ENCODE measurements at regions not wholly inside any gene's neighbourhood (a gene's known extent, or its start where the extent isn't known, plus 50 kb on each side); places are given as distances from the start of the nearest gene placed in this dataset.
"Not testable (repeated sequence)": the region's sequence is repeated elsewhere in the genome, so short reads cannot be mapped to it uniquely, and the experiment has no call there.

DNA sequence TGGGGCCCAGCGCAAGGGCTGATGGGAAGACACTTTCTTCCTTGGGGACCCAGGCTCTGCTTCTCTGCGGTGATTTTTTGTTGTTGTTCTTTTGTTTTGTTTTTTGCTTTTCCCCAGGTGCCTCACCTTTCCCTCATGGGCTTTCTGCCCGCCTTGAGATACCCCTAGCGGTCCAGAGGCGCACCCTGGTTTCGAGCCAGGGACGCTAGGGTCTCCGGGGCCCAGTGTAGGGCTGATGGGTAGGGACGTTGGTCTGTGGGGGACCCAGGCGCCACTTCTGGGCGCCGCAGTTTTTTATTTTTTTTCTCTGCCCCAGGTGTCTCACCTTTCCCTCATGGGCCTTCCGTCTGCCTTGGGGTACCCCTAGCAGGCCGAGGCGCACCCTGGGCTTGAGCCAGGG lies 192.7 kb downstream of the POTEG start:
- TF ChIP-seq, protein P1, sequence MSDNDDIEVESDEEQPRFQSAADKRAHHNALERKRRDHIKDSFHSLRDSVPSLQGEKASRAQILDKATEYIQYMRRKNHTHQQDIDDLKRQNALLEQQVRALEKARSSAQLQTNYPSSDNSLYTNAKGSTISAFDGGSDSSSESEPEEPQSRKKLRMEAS (IDR thresholded peaks at IDR 0.05), result not testable (repeated sequence)
- not testable (repeated sequence) for TF ChIP-seq POLR2A (IDR thresholded peaks at IDR 0.05; ENCODE audit: low read length); MAFK (IDR thresholded peaks at IDR 0.05; ENCODE audit: partially characterized antibody); BHLHE40 (IDR thresholded peaks at IDR 0.05; ENCODE audit: low read depth, low read length); MYC (IDR thresholded peaks at IDR 0.05; ENCODE audit: borderline replicate concordance, low read length); RFX5 (IDR thresholded peaks at IDR 0.05); SMC3 (IDR thresholded peaks at IDR 0.05)
- TF ChIP-seq, protein P2, sequence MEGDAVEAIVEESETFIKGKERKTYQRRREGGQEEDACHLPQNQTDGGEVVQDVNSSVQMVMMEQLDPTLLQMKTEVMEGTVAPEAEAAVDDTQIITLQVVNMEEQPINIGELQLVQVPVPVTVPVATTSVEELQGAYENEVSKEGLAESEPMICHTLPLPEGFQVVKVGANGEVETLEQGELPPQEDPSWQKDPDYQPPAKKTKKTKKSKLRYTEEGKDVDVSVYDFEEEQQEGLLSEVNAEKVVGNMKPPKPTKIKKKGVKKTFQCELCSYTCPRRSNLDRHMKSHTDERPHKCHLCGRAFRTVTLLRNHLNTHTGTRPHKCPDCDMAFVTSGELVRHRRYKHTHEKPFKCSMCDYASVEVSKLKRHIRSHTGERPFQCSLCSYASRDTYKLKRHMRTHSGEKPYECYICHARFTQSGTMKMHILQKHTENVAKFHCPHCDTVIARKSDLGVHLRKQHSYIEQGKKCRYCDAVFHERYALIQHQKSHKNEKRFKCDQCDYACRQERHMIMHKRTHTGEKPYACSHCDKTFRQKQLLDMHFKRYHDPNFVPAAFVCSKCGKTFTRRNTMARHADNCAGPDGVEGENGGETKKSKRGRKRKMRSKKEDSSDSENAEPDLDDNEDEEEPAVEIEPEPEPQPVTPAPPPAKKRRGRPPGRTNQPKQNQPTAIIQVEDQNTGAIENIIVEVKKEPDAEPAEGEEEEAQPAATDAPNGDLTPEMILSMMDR (IDR thresholded peaks at IDR 0.05), result not testable (repeated sequence)
- TF ChIP-seq, protein P3, sequence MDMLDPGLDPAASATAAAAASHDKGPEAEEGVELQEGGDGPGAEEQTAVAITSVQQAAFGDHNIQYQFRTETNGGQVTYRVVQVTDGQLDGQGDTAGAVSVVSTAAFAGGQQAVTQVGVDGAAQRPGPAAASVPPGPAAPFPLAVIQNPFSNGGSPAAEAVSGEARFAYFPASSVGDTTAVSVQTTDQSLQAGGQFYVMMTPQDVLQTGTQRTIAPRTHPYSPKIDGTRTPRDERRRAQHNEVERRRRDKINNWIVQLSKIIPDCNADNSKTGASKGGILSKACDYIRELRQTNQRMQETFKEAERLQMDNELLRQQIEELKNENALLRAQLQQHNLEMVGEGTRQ (IDR thresholded peaks at IDR 0.05), result not testable (repeated sequence)

All from A549 (cell line).